ENCODE measurements at regions not wholly inside any gene's neighbourhood (a gene's known extent, or its start where the extent isn't known, plus 50 kb on each side); places are given as distances from the start of the nearest gene placed in this dataset.

DNA sequence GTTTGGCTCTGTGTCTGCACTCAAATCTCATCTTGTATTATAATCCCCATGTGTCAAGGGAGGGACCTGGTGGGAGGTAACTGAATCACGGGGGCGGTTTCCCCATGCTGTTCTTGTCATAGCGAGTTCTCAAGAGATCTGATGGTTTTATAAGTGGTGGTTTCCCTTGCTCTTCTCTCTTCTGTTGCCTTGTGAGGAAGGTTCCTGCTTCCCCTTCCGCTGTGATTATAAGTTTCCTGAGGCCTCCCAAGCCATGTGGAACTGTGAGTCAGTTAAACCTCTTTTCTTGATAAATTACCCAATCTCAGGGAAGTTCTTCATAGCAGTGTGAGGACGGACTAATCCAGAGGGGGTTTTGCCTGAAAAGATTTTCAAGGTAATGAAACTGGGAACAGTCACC, 245.4 kb downstream of the GALR1 start:
- H3K79me2 ChIP-seq (ENCODE audit: insufficient read depth, low read length), result no peaks in the 10 kb centered on the region
- H3K9ac ChIP-seq (ENCODE audit: insufficient read depth, low read depth, low read length), result no peak overlapping the region
- no peak for FAIRE-seq
- H4K20me1 ChIP-seq (ENCODE audit: insufficient read depth, low read length), result no peaks in the 10 kb centered on the region
- no TSS peak for BruUV-seq (replicated peaks)
- peaks cover 2 to 23% of the 10 kb centered on the region in 2 experiments; a peak in 4 of 5 replicates for H3K27me3 ChIP-seq (ENCODE audit: control insufficient read depth in 1 of 2, insufficient read depth in 2 of 2, low read length in 2 of 2)
- intact Hi-C loops (cut with micrococcal nuclease; ENCODE audit: unreplicated experiment) (no loop called here), in situ Hi-C loops (cut with HindIII; ENCODE audit: extremely low pct_ligation_motif_present, low pct_unique_long_range_greater_than_20kb) (no loop called here)
- no peak for ATAC-seq
- H2AFZ ChIP-seq (ENCODE audit: low read length), result no peak overlapping the region
- 26% methylated on average over 4 of the region's 5 CpGs for WGBS (ENCODE audit: low lambda C conversion rate)
- TF ChIP-seq HNRNPK (IDR thresholded peaks at IDR 0.05; ENCODE audit: low read depth, low read length, poor library complexity, severe bottlenecking) (no peak), TBX2 (CRISPR knock-in tag; IDR thresholded peaks at IDR 0.05; ENCODE audit: borderline replicate concordance) (no peak), SCMH1 (CRISPR knock-in tag; IDR thresholded peaks at IDR 0.05; ENCODE audit: borderline replicate concordance) (no peak), HOXA5 (CRISPR knock-in tag; IDR thresholded peaks at IDR 0.05) (no peak), EED (CRISPR knock-in tag; IDR thresholded peaks at IDR 0.05) (no peak), ZFP41 (CRISPR knock-in tag; IDR thresholded peaks at IDR 0.05; ENCODE audit: borderline replicate concordance) (no peak)
- TF ChIP-seq, protein P1, sequence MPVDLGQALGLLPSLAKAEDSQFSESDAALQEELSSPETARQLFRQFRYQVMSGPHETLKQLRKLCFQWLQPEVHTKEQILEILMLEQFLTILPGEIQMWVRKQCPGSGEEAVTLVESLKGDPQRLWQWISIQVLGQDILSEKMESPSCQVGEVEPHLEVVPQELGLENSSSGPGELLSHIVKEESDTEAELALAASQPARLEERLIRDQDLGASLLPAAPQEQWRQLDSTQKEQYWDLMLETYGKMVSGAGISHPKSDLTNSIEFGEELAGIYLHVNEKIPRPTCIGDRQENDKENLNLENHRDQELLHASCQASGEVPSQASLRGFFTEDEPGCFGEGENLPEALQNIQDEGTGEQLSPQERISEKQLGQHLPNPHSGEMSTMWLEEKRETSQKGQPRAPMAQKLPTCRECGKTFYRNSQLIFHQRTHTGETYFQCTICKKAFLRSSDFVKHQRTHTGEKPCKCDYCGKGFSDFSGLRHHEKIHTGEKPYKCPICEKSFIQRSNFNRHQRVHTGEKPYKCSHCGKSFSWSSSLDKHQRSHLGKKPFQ (CRISPR knock-in tag; IDR thresholded peaks at IDR 0.05; ENCODE audit: insufficient replicate concordance), result no peak
- TF ChIP-seq, protein P2, sequence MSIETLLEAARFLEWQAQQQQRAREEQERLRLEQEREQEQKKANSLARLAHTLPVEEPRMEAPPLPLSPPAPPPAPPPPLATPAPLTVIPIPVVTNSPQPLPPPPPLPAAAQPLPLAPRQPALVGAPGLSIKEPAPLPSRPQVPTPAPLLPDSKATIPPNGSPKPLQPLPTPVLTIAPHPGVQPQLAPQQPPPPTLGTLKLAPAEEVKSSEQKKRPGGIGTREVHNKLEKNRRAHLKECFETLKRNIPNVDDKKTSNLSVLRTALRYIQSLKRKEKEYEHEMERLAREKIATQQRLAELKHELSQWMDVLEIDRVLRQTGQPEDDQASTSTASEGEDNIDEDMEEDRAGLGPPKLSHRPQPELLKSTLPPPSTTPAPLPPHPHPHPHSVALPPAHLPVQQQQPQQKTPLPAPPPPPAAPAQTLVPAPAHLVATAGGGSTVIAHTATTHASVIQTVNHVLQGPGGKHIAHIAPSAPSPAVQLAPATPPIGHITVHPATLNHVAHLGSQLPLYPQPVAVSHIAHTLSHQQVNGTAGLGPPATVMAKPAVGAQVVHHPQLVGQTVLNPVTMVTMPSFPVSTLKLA (IDR thresholded peaks at IDR 0.05), result no peak
- H3K27ac ChIP-seq (ENCODE audit: extremely low read length, insufficient read depth, low read length), result no peak overlapping the region
- H3K4me3 ChIP-seq (replicated peaks in 1 of 3; ENCODE audit: insufficient read depth in 1 of 3, low read depth in 2 of 3, low read length in 3 of 3), result no peak overlapping the region
- ChIA-PET POLR2A (no interaction called here), CTCF (ENCODE audit: low intra/inter-chr PET ratio, low total read pairs) (no interaction called here)
- no peak overlapping the region for H3K4me2 ChIP-seq (ENCODE audit: low read depth, low read length)
- DNase-seq (ENCODE audit: low spot score), result no peak
- H3K9me3 ChIP-seq (ENCODE audit: low read length), result no peaks in the 10 kb centered on the region
- H3K4me1 ChIP-seq (ENCODE audit: insufficient read depth, low read length), result no peaks in the 10 kb centered on the region
- no peaks in the 10 kb centered on the region for H3K36me3 ChIP-seq (replicated peaks in 1 of 2; ENCODE audit: control insufficient read depth in 1 of 2, insufficient read depth in 2 of 2, low read length in 2 of 2)

Measured in HepG2 (cell line).